22Rv1 (cell line): ENCODE measurements at regions not wholly inside any gene's neighbourhood (a gene's known extent, or its start where the extent isn't known, plus 50 kb on each side); places are given as distances from the start of the nearest gene placed in this dataset.

Source experiments
- CTCF ChIP-seq: fragments of 450-650 bp; IDR thresholded peaks from 2 replicates; pipeline ENCODE4 v1.5.1; 2017; ENCODE audit warnings: mild to moderate bottlenecking
- ZFX ChIP-seq: fragments of 450-650 bp; IDR thresholded peaks from 2 replicates; pipeline ENCODE4 v1.6.1; 2017; ENCODE audit warnings: antibody characterized with exemption, borderline replicate concordance

- TF ChIP-seq CTCF (no peak), ZFX (no peak)
Measured at GRCh38 chr2:47241715-47242114, 65.4 kb upstream of the CALM2 start.
